A673 (cell line): ENCODE measurements at regions not wholly inside any gene's neighbourhood (a gene's known extent, or its start where the extent isn't known, plus 50 kb on each side); places are given as distances from the start of the nearest gene placed in this dataset.
A peak's percentile ranks its signal among the peaks of the same experiment; 100 is the strongest.

ENCODE experiments used
- BruUV-seq: library from RNA; stranded (reverse); fragments of 400-500 nt; replicated peaks from 2 replicates; lab custom pipeline; 2021; lab: Mats Ljungman, UMichigan
- CTCF ChIA-PET: fragments of 300-600 bp; sonication (Branson Sonifier 250); formaldehyde crosslinking; loops from one replicate; lab custom pipeline; 2022; ENCODE audit warnings: antibody characterized with exemption; lab: Charles Lee
- POLR2A ChIA-PET: fragments of 300-600 bp; sonication (Branson Sonifier 250); formaldehyde crosslinking; loops from one replicate; lab custom pipeline; 2022; ENCODE audit warnings: antibody characterized with exemption; ENCODE audit not compliant: low non-redundant PET; lab: Charles Lee
- DNase-seq: peaks from one replicate; pipeline ENCODE4 v3.0.0-alpha.2; 2015; ENCODE audit warnings: low spot score
- H3K27ac ChIP-seq: fragments of 200-600 bp; sonication (generic); 2 replicates; pipeline ENCODE4 v1.5.1; 2016; ENCODE audit warnings: mixed run types, low read depth, mild to moderate bottlenecking, mixed read lengths, antibody characterized with exemption, low read length; ENCODE audit not compliant: poor library complexity, severe bottlenecking
- H3K27me3 ChIP-seq: fragments of 200-600 bp; sonication (generic); replicated peaks from 2 replicates; pipeline ENCODE4 v1.6.1; 2017; ENCODE audit warnings: mixed run types, low read depth, mild to moderate bottlenecking, mixed read lengths, antibody characterized with exemption, low read length; ENCODE audit not compliant: insufficient read depth, poor library complexity
- H3K36me3 ChIP-seq: fragments of 200-600 bp; sonication (generic); 2 replicates; pipeline ENCODE4 v1.6.1; 2016; ENCODE audit warnings: mixed run types, mild to moderate bottlenecking, mixed read lengths, antibody characterized with exemption, low read length; ENCODE audit not compliant: insufficient read depth, poor library complexity, severe bottlenecking
- H3K4me1 ChIP-seq: fragments of 200-600 bp; sonication (generic); 2 replicates; pipeline ENCODE4 v1.6.1; 2017; ENCODE audit warnings: mixed run types, mild to moderate bottlenecking, mixed read lengths, antibody characterized with exemption, low read length; ENCODE audit not compliant: insufficient read depth, poor library complexity, severe bottlenecking
- H3K4me3 ChIP-seq: fragments of 200-600 bp; sonication (generic); 2 replicates; pipeline ENCODE4 v1.5.1; 2016; ENCODE audit warnings: low read depth, mixed run types, mild to moderate bottlenecking, mixed read lengths, low read length; ENCODE audit not compliant: poor library complexity, severe bottlenecking
- H3K9me3 ChIP-seq: fragments of 200-600 bp; sonication (generic); 2 replicates; pipeline ENCODE4 v1.6.1; 2016; ENCODE audit warnings: mixed run types, low read depth, mild to moderate bottlenecking, mixed read lengths, antibody characterized with exemption, low read length; ENCODE audit not compliant: poor library complexity, severe bottlenecking
- EZH2 ChIP-seq: fragments of 200-600 bp; sonication (generic); IDR thresholded peaks from 2 replicates; pipeline ENCODE4 v1.6.1; 2017; ENCODE audit warnings: borderline replicate concordance, low read depth, mild to moderate bottlenecking, mixed read lengths, antibody characterized with exemption, low read length; ENCODE audit not compliant: poor library complexity, severe bottlenecking
- intact Hi-C: fragments of 100-400 bp; cut with micrococcal nuclease; formaldehyde crosslinking; loops from one replicate; pipeline ENCODE4 v1.10.0; 2022; ENCODE audit not compliant: unreplicated experiment
- TF ChIP-seq, protein P1 (sequence below): fragments of 300-800, 200-600 bp; sonication (generic); conservative IDR thresholded peaks from 2 replicates; pipeline ENCODE4 v1.5.1; 2017; ENCODE audit warnings: low read depth, mild to moderate bottlenecking, antibody characterized with exemption, low read length, moderate library complexity, mixed read lengths

- Histone ChIP-seq H3K27ac (no peak overlapping the region), H3K36me3 (no peaks in the 10 kb centered on the region), H3K4me1 (peaks cover 83% of the 10 kb centered on the region), H3K9me3 (no peaks in the 10 kb centered on the region), H3K27me3 (no peaks in the 10 kb centered on the region), H3K4me3 (no peak overlapping the region)
- intact Hi-C loops, result loop anchor here (5.0 kb wide), 1 partner anchor 120 kb away; no protein-coding TSS in a partner anchor
- no peak for TF ChIP-seq EZH2
- TF ChIP-seq, protein P1, sequence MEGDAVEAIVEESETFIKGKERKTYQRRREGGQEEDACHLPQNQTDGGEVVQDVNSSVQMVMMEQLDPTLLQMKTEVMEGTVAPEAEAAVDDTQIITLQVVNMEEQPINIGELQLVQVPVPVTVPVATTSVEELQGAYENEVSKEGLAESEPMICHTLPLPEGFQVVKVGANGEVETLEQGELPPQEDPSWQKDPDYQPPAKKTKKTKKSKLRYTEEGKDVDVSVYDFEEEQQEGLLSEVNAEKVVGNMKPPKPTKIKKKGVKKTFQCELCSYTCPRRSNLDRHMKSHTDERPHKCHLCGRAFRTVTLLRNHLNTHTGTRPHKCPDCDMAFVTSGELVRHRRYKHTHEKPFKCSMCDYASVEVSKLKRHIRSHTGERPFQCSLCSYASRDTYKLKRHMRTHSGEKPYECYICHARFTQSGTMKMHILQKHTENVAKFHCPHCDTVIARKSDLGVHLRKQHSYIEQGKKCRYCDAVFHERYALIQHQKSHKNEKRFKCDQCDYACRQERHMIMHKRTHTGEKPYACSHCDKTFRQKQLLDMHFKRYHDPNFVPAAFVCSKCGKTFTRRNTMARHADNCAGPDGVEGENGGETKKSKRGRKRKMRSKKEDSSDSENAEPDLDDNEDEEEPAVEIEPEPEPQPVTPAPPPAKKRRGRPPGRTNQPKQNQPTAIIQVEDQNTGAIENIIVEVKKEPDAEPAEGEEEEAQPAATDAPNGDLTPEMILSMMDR, result no peak
- ChIA-PET POLR2A (no interaction called here), CTCF (no interaction called here)
- DNase-seq, result no peak
- BruUV-seq, result no TSS peak
These were observed 52.5 kb upstream of the APCDD1 start for GRCh38 chr18:10401930-10402329.

DNA sequence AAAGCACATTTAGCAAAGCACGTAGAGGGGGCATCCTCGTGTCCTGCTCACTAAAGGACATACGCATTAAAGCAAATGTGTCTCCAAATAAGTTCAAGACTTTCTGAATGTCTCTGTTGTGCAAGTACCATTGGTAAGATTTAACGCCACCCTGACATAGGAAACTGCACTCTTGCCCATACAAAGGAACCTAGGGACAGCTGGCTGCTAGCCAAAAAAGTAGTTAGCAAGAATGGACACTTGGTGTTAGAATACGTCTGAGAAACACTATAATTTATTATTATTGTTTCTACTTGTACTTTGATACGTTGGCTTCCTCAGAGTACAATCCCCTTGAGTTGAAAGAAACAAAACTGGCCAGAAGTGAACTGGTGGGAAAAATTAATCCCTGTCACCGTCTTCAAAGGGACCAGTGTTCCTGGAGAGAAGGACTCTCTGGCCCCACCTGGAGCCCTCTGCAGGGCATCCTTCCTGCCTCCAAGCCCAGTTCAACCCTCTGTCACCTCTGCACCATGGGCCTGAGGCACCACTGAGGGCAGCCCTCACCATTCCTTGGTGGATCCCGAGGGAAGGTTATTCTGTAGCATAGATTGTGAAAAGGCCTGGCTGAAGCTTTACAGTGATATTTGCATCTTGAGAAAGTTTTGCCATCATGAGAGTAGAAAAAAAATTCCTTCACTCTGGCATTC lies 51.4 kb upstream of the APCDD1 start:
- peak; percentile 20 for DNase-seq
- Histone ChIP-seq H3K4me1 (peaks cover 79% of the 10 kb centered on the region), H3K4me3 (no peak overlapping the region), H3K27ac (no peak overlapping the region), H3K36me3 (no peaks in the 10 kb centered on the region), H3K9me3 (no peaks in the 10 kb centered on the region), H3K27me3 (no peaks in the 10 kb centered on the region)
- intact Hi-C loops, result loop anchor here (5.0 kb wide), 1 partner anchor 119 kb away; no protein-coding TSS in a partner anchor
- no TSS peak for BruUV-seq
- TF ChIP-seq, protein P1, result no peak
- ChIA-PET CTCF (no interaction called here), POLR2A (no interaction called here)

DNA sequence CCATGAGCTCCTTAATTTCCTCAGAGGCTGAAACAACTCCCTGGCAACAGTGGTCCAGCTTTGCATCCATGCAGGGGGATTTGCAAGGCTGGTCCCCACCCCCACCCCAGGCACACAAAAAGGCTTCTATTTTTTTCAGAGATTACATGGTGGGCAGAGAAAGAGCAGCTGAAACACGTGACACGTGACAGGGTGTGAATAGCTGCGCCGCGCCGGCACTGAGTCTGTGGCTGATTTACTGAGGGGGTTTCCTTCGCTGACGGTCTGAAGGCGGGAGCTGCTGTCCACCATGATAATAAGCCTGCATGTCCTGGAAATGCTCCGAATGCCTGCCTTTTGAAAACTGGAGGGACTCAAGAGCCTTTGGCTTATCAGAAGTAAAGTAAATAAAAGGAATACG lies 50.7 kb upstream of the APCDD1 start:
- Histone ChIP-seq H3K27me3 (peaks cover 2% of the 10 kb centered on the region), H3K9me3 (no peaks in the 10 kb centered on the region), H3K27ac (no peak overlapping the region), H3K36me3 (no peaks in the 10 kb centered on the region), H3K4me3 (no peak overlapping the region), H3K4me1 (peaks cover 72% of the 10 kb centered on the region)
- TF ChIP-seq, protein P1, result no peak
- TF ChIP-seq EZH2, result no peak
- intact Hi-C loops, result loop anchor here (2.0 to 5.0 kb wide), 4 partner anchors 37 to 341 kb away; no protein-coding TSS in a partner anchor
- CTCF ChIA-PET, result no interaction called here
- POLR2A ChIA-PET, result interaction anchor here (0.6 kb wide), 2 partner anchors 19 to 1724 kb away, joined by 5 read pairs; no protein-coding TSS in a partner anchor
- no peak for DNase-seq
- BruUV-seq, result no TSS peak
